SK-N-SH treated with all-trans-retinoic acid at 6 μM for 48 hours (cell line): ENCODE measurements at regions not wholly inside any gene's neighbourhood (a gene's known extent, or its start where the extent isn't known, plus 50 kb on each side); places are given as distances from the start of the nearest gene placed in this dataset.

ENCODE experiments used
- ATAC-seq: fragments of 200-7000 bp; cut with Tn5 transposase; 3 replicates; pipeline ENCODE4 v1.9.1; 2020; ENCODE audit warnings: mild to moderate bottlenecking, moderate library complexity
- ARNTL ChIP-seq: fragments of 450-650 bp; formaldehyde crosslinking; IDR thresholded peaks from 2 replicates; pipeline ENCODE4 v1.5.0; 2020; ENCODE audit warnings: low read depth, mild to moderate bottlenecking, moderate library complexity, borderline replicate concordance
- BACH2 ChIP-seq: fragments of 250-450 bp; sonication (Bioruptor Pico); IDR thresholded peaks from 2 replicates; pipeline ENCODE4 v1.9.0; 2021; ENCODE audit warnings: mild to moderate bottlenecking, borderline replicate concordance
- CSDC2 ChIP-seq: fragments of 250-450 bp; sonication (Bioruptor Pico); IDR thresholded peaks from 2 replicates; pipeline ENCODE4 v1.5.0; 2020; ENCODE audit warnings: mild to moderate bottlenecking, moderate library complexity
- ESRRG ChIP-seq: fragments of 250-450 bp; sonication (Bioruptor Pico); IDR thresholded peaks from 2 replicates; pipeline ENCODE4 v1.6.1; 2021; ENCODE audit warnings: mild to moderate bottlenecking
- GLIS3 ChIP-seq: fragments of 250-450 bp; sonication (Bioruptor Pico); IDR thresholded peaks from 2 replicates; pipeline ENCODE4 v1.5.0; 2020; ENCODE audit warnings: mild to moderate bottlenecking, moderate library complexity
- ISL1 ChIP-seq: fragments of 250-450 bp; sonication (Bioruptor Pico); IDR thresholded peaks from 2 replicates; pipeline ENCODE4 v2.1.2; 2022; ENCODE audit warnings: mild to moderate bottlenecking, moderate library complexity
- OSR1 ChIP-seq: fragments of 250-450 bp; sonication (Bioruptor Pico); IDR thresholded peaks from 2 replicates; pipeline ENCODE4 v1.8.0; 2022; ENCODE audit warnings: moderate library complexity, mild to moderate bottlenecking, inconsistent platforms
- PPARA ChIP-seq: fragments of 250-450 bp; sonication (Bioruptor Pico); IDR thresholded peaks from 2 replicates; pipeline ENCODE4 v1.5.0; 2020; ENCODE audit warnings: mild to moderate bottlenecking, borderline replicate concordance
- RARB ChIP-seq: fragments of 250-450 bp; sonication (Bioruptor Pico); IDR thresholded peaks from 2 replicates; pipeline ENCODE4 v1.8.0; 2021; ENCODE audit warnings: mild to moderate bottlenecking, moderate library complexity
- SNAI2 ChIP-seq: fragments of 250-450 bp; sonication (Bioruptor Pico); IDR thresholded peaks from 2 replicates; pipeline ENCODE4 v1.5.0; 2020; ENCODE audit warnings: mild to moderate bottlenecking, moderate library complexity
- TCF4 ChIP-seq: fragments of 250-450 bp; sonication (Bioruptor Pico); IDR thresholded peaks from 2 replicates; pipeline ENCODE4 v1.8.0; 2021; ENCODE audit warnings: mild to moderate bottlenecking, moderate library complexity, borderline replicate concordance
- TOX ChIP-seq: fragments of 250-450 bp; sonication (Bioruptor Pico); IDR thresholded peaks from 2 replicates; pipeline ENCODE4 v1.8.0; 2021; ENCODE audit warnings: mild to moderate bottlenecking, moderate library complexity, borderline replicate concordance
- ZC3H10 ChIP-seq: fragments of 250-450 bp; sonication (Bioruptor Pico); IDR thresholded peaks from 2 replicates; pipeline ENCODE4 v1.5.1; 2021; ENCODE audit warnings: mild to moderate bottlenecking, moderate library complexity
- ZFP3 ChIP-seq: fragments of 250-450 bp; sonication (Bioruptor Pico); IDR thresholded peaks from 2 replicates; pipeline ENCODE4 v1.5.0; 2020; ENCODE audit warnings: mild to moderate bottlenecking, moderate library complexity
- ZFP30 ChIP-seq: fragments of 450-650 bp; formaldehyde crosslinking; IDR thresholded peaks from 2 replicates; pipeline ENCODE4 v1.5.0; 2022; ENCODE audit warnings: mild to moderate bottlenecking, moderate library complexity
- ZNF565 ChIP-seq: fragments of 450-650 bp; formaldehyde crosslinking; conservative IDR thresholded peaks from 2 replicates; pipeline ENCODE4 v1.5.0; 2020; ENCODE audit warnings: low read depth, mild to moderate bottlenecking, moderate library complexity
- ZNF8 ChIP-seq: fragments of 450-650 bp; formaldehyde crosslinking; IDR thresholded peaks from 2 replicates; pipeline ENCODE4 v1.5.0; 2020; ENCODE audit warnings: mild to moderate bottlenecking, moderate library complexity
- TF ChIP-seq, protein P1 (sequence below): fragments of 250-450 bp; sonication (Bioruptor Pico); IDR thresholded peaks from 2 replicates; pipeline ENCODE4 v1.8.0; 2020; ENCODE audit warnings: mild to moderate bottlenecking, moderate library complexity, borderline replicate concordance
- TF ChIP-seq, protein P2 (sequence below): fragments of 250-450 bp; sonication (Bioruptor Pico); IDR thresholded peaks from 2 replicates; pipeline ENCODE4 v1.5.1; 2021; ENCODE audit warnings: mild to moderate bottlenecking, moderate library complexity
- TF ChIP-seq, protein P3 (sequence below): fragments of 250-450 bp; sonication (Bioruptor Pico); IDR thresholded peaks from 2 replicates; pipeline ENCODE4 v1.5.0; 2020; ENCODE audit warnings: mild to moderate bottlenecking, moderate library complexity
- TF ChIP-seq, protein P4 (sequence below): fragments of 250-450 bp; sonication (Bioruptor Pico); IDR thresholded peaks from 2 replicates; pipeline ENCODE4 v1.5.1; 2020; ENCODE audit warnings: low read depth, mild to moderate bottlenecking, moderate library complexity

DNA sequence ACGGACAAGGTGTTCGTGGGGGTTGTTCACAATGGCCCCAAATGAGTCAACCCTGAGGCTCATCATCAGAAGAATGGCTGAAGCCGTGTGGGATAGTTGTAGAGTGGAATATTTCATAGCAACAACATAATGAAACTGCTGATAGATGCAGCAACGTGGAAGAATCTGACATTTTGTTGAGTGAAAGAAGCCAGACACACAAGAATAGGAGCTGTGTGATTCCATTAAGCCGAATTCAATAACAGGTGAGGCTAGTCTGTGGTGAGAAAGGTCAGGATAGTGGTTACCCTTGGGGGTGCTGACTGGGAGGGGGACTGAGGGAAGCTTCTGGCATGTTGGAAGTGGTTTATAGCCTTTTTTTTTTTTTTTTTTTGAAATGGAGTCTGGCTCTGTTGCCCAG, 144.0 kb downstream of the SMAD6 start:
- no peak for ATAC-seq
- TF ChIP-seq, protein P1, sequence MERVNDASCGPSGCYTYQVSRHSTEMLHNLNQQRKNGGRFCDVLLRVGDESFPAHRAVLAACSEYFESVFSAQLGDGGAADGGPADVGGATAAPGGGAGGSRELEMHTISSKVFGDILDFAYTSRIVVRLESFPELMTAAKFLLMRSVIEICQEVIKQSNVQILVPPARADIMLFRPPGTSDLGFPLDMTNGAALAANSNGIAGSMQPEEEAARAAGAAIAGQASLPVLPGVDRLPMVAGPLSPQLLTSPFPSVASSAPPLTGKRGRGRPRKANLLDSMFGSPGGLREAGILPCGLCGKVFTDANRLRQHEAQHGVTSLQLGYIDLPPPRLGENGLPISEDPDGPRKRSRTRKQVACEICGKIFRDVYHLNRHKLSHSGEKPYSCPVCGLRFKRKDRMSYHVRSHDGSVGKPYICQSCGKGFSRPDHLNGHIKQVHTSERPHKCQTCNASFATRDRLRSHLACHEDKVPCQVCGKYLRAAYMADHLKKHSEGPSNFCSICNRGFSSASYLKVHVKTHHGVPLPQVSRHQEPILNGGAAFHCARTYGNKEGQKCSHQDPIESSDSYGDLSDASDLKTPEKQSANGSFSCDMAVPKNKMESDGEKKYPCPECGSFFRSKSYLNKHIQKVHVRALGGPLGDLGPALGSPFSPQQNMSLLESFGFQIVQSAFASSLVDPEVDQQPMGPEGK (CRISPR knock-in tag) = no peak; the same call in 1 of the 2 replicates
- TF ChIP-seq TCF4 (no peak), ISL1 (CRISPR knock-in tag) (peak; percentile 72), SNAI2 (CRISPR knock-in tag) (no peak), RARB (CRISPR knock-in tag) (no peak)
- TF ChIP-seq, protein P2, sequence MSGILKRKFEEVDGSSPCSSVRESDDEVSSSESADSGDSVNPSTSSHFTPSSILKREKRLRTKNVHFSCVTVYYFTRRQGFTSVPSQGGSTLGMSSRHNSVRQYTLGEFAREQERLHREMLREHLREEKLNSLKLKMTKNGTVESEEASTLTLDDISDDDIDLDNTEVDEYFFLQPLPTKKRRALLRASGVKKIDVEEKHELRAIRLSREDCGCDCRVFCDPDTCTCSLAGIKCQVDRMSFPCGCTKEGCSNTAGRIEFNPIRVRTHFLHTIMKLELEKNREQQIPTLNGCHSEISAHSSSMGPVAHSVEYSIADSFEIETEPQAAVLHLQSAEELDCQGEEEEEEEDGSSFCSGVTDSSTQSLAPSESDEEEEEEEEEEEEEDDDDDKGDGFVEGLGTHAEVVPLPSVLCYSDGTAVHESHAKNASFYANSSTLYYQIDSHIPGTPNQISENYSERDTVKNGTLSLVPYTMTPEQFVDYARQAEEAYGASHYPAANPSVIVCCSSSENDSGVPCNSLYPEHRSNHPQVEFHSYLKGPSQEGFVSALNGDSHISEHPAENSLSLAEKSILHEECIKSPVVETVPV = no peak

DNA sequence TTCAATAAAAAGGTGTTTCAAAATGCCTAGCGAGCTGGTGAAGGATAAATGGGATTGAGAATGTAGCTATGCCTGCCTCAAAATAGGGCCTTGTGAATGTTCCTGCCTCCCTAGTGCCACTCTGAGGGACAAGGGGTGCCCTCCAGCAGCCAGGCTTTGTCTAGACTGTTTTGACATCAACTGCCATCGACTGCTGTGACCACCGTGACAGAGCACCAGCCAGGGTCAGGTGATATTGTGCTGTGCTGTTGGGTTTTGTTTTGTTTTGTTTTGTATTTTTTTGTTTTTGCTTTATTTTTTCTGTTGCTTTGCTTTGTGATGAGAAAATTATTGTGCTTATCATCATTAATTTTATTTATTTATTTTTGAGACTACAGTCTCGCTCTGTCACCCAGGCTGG, 144.8 kb downstream of the SMAD6 start:
- TF ChIP-seq ISL1 (CRISPR knock-in tag) (no peak), ARNTL (no peak), ZFP3 (CRISPR knock-in tag) (no peak), ESRRG (CRISPR knock-in tag) (no peak), GLIS3 (CRISPR knock-in tag) (no peak), ZNF565 (no peak), BACH2 (CRISPR knock-in tag) (no peak), ZC3H10 (CRISPR knock-in tag) (no peak), SNAI2 (CRISPR knock-in tag) (no peak), ZNF8 (no peak), TOX (CRISPR knock-in tag) (no peak), PPARA (CRISPR knock-in tag) (no peak), CSDC2 (CRISPR knock-in tag) (no peak), OSR1 (CRISPR knock-in tag) (no peak), TCF4 (no peak), ZFP30 (CRISPR knock-in tag) (no peak)
- TF ChIP-seq, protein P3, sequence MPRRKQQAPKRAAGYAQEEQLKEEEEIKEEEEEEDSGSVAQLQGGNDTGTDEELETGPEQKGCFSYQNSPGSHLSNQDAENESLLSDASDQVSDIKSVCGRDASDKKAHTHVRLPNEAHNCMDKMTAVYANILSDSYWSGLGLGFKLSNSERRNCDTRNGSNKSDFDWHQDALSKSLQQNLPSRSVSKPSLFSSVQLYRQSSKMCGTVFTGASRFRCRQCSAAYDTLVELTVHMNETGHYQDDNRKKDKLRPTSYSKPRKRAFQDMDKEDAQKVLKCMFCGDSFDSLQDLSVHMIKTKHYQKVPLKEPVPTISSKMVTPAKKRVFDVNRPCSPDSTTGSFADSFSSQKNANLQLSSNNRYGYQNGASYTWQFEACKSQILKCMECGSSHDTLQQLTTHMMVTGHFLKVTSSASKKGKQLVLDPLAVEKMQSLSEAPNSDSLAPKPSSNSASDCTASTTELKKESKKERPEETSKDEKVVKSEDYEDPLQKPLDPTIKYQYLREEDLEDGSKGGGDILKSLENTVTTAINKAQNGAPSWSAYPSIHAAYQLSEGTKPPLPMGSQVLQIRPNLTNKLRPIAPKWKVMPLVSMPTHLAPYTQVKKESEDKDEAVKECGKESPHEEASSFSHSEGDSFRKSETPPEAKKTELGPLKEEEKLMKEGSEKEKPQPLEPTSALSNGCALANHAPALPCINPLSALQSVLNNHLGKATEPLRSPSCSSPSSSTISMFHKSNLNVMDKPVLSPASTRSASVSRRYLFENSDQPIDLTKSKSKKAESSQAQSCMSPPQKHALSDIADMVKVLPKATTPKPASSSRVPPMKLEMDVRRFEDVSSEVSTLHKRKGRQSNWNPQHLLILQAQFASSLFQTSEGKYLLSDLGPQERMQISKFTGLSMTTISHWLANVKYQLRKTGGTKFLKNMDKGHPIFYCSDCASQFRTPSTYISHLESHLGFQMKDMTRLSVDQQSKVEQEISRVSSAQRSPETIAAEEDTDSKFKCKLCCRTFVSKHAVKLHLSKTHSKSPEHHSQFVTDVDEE (CRISPR knock-in tag) = no peak
- TF ChIP-seq, protein P4, sequence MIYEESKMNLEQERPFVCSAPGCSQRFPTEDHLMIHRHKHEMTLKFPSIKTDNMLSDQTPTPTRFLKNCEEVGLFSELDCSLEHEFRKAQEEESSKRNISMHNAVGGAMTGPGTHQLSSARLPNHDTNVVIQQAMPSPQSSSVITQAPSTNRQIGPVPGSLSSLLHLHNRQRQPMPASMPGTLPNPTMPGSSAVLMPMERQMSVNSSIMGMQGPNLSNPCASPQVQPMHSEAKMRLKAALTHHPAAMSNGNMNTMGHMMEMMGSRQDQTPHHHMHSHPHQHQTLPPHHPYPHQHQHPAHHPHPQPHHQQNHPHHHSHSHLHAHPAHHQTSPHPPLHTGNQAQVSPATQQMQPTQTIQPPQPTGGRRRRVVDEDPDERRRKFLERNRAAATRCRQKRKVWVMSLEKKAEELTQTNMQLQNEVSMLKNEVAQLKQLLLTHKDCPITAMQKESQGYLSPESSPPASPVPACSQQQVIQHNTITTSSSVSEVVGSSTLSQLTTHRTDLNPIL (CRISPR knock-in tag) = no peak
- ATAC-seq = no peak

DNA sequence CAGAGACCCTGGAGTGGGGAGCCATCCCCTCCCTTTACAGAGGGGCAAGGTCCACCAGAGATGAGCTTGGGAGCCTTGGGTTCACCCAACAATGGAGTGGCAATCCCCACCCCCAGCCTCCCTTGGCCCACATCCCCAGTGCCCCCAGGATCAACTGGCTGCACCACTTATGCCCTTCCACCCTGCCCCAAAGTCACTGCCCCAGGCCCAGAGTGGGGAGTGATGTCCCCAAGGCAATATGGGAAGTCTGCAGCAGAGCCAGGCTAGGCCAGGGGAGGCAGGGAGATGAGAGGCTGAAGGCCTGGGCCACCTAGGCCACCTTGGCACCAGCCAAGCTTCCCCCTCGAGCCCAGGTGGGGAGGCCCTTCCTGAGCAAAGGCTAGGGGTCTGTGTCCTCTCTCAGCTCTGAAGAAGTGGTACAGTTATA, 145.5 kb downstream of the SMAD6 start:
- TF ChIP-seq ZFP30 (CRISPR knock-in tag) (no peak), ZNF565 (no peak), ZFP3 (CRISPR knock-in tag) (no peak), OSR1 (CRISPR knock-in tag) (no peak), GLIS3 (CRISPR knock-in tag) (no peak), ESRRG (CRISPR knock-in tag) (no peak), PPARA (CRISPR knock-in tag) (no peak), ZC3H10 (CRISPR knock-in tag) (no peak), ARNTL (no peak)
- TF ChIP-seq, protein P4 (CRISPR knock-in tag) = no peak
- TF ChIP-seq, protein P2 = no peak
- ATAC-seq = no peak
